ENCODE measurements at regions not wholly inside any gene's neighbourhood (a gene's known extent, or its start where the extent isn't known, plus 50 kb on each side); places are given as distances from the start of the nearest gene placed in this dataset.

- TF ChIP-seq, protein P1, sequence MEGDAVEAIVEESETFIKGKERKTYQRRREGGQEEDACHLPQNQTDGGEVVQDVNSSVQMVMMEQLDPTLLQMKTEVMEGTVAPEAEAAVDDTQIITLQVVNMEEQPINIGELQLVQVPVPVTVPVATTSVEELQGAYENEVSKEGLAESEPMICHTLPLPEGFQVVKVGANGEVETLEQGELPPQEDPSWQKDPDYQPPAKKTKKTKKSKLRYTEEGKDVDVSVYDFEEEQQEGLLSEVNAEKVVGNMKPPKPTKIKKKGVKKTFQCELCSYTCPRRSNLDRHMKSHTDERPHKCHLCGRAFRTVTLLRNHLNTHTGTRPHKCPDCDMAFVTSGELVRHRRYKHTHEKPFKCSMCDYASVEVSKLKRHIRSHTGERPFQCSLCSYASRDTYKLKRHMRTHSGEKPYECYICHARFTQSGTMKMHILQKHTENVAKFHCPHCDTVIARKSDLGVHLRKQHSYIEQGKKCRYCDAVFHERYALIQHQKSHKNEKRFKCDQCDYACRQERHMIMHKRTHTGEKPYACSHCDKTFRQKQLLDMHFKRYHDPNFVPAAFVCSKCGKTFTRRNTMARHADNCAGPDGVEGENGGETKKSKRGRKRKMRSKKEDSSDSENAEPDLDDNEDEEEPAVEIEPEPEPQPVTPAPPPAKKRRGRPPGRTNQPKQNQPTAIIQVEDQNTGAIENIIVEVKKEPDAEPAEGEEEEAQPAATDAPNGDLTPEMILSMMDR (conservative IDR thresholded peaks at IDR 0.05 in 1 of 2, IDR thresholded peaks at IDR 0.05 in 1 of 2; ENCODE audit: extremely low read depth in 1 of 2, insufficient read depth in 1 of 2, low read depth in 1 of 2, low read length in 2 of 2) = no peak
- no peak for TF ChIP-seq EZH2 (IDR thresholded peaks at IDR 0.05; ENCODE audit: borderline replicate concordance, low read length)
These were observed 191.3 kb upstream of the RAI14 start for GRCh38 chr5:34464829-34465228.
